Activated T-cell treated with anti-CD3 and anti-CD28 coated beads, Interleukin-2, amount 50 U/mL, for 1 hour (primary cell): ENCODE measurements at regions not wholly inside any gene's neighbourhood (a gene's known extent, or its start where the extent isn't known, plus 50 kb on each side); places are given as distances from the start of the nearest gene placed in this dataset.
A peak's percentile ranks its signal among the peaks of the same experiment; 100 is the strongest.

Source experiments
- DNase-seq: peaks from one replicate; pipeline ENCODE4 v3.0.0-alpha.2; 2020

DNA sequence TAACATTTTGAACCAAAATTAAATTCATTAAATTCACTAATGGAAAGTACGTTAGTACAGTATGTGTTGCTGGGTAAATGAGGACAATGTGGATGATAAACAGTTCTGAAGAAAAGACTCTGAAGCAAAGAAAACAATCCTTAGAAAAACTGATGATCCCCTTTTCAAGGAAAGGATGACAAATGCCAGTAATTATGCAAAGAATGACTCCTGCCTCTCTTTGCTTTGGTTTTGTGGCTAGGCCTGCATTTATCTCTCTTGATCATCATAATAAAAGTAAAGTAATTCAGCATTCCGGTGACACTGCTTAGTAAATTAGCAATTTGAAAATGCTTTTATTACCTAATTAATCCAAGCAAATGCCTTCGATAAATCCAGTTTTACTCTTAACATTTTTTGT lies 652.2 kb upstream of the DIPK2B start:
- no peak for DNase-seq

DNA sequence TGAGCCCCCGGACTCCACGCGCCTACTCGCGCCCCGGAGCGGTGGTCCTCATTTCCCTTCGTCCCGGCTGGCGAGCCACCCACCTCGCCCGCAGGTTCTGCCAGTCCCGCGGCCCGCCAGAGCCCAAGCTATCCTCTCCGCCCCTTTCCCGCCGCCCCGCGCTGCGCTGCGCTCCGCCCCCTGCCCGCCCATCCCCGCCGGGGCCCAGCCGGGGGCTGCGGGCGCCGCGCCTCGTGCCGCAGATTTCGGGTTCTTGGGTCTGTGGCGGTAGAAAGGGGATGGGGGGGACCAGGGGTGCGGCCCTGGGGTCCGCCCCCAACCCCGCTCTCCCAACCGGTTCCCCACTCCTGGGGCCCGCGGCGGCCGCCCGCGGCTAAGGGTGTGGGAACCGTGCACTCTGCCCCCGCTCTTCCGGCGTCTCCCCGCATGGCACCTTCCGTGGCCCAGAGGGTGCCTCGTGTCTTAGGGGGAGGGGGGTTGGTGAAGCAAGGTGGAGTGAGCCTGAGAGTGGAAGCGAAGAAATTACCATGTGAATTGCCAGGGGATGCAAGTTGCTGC lies 650.8 kb upstream of the DIPK2B start:
- peak; percentile 58 for DNase-seq

DNA sequence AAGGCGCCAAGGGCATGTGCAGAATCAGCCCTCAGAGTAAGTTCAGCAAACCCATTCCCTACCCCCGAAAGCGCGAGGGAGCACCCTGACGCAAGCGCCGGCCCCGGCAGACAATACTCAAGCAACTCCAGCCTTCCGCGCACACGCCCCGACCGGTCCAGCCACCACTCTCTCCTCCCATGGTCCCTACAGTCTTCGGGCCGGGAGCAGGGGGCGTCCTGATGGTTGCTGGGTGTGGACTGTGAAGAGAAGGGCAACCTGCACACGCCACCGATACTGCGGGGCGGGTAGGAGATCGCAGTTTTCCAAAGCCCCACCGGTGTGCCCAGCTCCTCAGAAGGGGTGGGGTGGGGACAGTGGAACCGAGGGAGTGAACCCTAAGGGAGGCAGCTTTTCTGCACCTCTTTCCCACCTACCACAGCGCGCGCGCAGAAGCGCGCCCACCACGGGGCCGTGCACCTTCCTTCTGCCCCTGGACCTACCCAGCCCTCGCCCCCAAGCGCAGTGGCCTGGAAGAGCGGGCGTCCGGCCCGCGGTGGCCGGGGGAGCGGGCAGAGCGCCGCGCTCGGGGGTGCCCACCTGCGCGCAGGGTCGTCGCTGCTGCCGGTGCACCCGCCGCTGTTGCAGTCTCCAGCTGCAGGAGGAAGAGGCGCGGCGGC lies 650.2 kb upstream of the DIPK2B start:
- peak; percentile 42 for DNase-seq

DNA sequence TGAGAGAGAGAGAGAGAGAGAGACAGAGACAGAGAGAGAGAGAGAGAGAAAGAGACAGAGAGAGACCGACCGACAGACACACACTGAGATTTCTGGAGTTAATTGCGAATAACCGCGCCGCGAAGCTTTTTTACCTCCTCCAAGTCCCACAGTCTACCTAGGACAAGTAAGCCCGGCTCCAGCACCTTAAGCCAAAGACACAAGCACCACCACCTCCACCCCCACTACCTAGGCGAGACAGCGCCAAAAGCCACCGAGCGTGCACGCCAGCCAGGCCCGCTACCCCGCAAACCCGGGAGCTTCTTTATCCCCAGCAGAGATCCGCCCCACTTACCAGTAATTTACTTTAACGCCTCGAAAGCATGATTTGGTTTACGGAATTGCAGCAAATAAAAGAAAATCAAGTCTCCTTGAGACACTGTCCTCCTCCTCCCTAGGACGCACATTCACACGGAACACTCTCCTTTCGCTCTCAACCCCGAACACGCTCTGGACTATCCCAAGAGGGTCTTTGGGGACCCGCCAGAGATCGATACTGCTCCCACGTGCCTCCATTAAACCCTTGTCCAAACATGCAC lies 649.6 kb upstream of the DIPK2B start:
- peak; percentile 34 for DNase-seq

DNA sequence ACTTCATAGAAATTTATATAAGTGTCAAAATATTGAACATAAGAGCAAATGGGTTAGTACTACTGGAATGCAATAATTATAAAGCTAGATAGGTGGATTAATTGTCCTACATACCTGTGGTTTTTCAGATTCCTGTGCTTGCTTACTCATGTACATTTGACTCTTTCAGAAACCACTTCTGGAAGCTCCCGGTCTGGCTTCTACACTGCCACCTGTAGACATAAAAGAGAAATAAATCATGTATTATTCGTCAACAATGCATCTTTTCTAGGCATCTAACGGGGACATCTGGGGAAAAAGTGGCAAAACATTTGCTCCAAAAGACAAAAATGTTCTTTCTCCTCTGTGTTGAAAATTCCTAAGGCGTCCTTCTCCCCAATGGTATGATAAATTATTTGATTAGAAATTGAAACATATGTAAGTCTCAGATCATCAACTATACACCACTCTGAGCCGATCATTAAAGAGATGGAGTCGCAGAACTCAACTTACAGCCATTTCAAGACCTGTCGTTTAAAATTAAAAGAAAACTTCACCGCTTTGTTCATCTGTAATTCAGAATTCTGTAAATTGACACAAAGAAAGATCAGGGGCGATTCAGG lies 648.7 kb upstream of the DIPK2B start:
- no peak for DNase-seq

DNA sequence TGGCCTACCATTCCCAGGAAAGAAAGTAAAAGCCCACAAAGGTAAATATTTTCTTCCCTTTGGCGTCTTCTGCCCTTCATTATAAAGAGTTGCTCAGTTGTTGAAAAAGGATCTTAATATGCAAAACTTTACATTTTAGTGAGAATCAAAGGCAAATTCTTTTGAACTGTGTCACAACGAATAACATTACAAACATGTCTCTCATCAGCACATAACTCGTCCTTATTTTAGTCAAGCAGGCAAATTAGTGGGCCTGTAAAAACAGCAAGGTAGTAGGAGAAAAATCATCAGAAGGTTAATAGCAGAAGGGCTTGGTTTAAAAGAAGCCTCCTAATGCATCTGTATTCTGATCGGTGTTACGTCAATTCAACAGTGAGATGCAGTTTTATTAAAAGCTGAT lies 647.3 kb upstream of the DIPK2B start:
- DNase-seq, result no peak

DNA sequence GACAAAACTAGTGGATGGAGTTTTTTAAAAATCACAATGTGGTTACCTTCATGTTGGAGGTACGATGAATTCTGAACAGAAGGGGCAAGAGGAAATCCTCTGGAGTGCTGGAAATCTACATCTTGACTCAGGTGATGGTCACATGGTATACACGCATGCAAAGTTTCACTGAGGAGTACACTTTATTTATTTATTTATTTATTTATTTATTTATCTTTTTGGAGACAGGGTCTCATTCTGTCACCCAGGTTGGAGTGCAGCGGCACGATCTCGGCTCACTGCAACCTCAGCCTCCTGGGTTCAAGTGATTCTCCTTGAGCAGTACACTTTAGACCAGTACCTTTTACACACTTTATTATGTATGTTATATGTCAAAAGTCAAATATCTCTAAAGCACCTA lies 645.7 kb upstream of the DIPK2B start:
- DNase-seq, result no peak

DNA sequence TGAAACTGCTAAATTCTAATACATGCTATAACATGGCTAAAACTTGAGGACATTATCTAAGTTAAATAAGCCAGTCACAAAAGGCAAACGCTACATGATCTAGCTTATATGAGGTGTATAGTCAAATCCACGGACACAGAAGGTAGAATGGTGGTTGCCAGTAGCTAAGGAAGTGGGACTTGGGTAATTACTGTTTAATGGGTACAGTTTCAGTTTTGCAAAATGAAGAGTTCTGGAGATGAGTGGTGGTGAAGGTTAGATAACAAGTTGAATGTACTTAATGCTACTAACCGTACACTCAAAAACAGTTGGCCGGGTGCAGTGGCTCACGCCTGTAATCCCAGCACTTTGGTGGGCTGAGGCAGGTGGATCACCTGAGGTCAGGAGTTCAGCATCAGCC lies 644.5 kb upstream of the DIPK2B start:
- no peak for DNase-seq

DNA sequence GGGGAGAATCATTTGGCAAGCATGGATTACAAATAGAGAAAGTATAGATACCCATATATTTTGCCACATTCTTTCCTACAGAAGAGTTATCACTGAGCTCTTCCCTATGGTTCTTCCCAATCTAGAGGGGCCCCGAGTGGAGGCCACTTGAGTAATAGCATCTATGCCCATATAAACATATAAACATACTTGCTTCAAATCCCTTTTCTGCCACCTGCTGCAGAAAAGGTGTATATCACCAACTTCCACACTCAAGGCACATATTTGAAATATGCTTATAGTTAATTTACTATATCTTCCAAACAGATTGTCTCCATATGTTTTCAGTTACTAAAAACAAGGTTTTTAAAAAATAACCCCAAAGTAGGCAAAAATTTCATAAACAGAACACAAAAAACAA lies 642.8 kb upstream of the DIPK2B start:
- no peak for DNase-seq

DNA sequence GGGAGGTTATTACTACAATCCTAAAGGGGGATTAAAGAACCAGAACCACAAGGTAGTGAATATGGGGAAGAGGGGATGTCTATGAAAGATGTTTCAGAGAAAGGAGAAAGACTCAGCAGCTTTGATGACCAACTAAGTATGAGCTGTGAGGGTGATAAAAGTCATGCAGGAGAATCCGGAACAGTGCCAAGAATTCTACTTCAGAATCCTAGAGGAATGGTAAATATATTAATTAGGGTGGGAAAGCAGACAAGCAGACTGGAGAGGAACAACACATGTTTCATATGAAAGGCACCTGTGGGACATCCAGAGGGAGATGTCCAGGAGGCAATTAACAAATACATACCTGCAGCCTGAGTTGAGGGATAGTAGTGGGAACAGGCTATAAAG lies 642.2 kb upstream of the DIPK2B start:
- no peak for DNase-seq

DNA sequence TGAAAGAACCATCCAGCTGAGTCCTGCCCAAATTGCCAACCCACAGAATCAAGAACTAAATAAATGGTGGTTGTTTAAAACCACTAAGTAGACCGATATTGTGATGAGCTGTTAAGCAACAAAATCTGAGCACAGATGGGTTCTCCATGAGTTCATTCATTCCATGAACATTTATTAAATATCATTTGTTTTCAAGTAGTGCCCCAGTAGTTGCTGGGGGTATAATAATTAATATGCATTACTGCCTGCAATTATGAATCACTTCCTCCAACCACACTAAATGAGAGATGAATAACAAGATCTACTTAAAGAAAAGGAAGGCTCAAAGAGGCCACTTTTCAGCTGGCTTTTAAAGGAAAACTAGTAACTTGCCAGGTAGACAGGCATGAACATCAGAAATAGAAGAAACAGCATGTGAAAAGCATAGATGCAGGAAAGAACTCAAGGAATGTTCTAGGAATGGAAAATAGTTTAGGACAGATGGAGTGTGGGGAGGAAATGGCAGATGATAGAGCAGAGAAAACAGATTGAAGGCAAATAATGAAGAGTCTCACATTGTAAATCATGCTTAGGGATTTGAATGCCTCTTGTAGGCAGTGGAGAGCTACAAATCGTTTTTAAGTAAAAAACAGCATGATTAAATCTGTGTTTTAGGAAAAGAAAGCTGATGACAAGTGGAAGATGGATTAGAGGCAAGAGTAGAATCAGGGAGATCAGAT lies 641.7 kb upstream of the DIPK2B start:
- no peak for DNase-seq

DNA sequence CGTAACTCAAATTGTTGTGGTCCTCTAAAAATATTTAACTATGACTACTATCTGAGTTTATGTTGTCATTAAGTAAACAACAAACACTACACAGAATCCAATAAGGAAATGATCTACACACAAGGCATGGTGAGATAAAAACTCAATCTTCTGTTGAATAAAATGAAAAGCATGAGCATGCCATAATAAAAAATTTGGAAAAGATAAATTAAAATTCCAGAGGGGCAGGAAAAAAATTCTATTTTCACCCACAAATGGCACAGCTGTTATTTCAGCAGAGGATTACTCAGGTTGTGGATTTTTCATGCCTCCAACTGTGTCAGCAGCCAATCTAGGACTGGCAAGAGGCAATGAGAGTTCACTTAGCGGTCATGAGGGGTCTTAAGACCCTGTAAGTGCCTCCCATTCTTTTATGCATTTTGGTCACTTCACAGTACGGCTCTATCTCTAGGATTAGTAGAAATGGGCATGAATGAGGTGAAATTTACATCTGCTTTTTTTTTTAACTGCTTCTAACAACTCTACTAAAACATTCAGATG lies 639.8 kb upstream of the DIPK2B start:
- DNase-seq, result no peak

DNA sequence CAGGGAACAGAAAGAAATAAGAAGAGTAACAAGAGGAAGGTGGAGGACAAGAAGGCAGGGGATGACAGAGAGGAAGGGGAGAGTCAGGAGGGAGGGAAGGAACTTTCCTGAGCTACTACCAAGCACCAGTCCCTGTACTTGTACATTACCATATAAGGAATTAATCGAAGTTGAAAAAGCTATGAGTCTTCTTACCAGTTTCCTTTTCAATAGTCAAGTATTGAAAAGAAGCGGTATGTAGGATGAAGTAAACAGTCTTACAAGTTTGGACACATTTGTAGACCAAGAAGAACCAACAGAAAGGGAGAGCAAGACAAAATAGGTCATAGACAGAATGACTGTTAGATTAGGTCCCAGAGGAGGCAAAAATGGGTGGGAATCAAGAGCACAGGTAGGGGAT lies 629.7 kb upstream of the DIPK2B start:
- no peak for DNase-seq

DNA sequence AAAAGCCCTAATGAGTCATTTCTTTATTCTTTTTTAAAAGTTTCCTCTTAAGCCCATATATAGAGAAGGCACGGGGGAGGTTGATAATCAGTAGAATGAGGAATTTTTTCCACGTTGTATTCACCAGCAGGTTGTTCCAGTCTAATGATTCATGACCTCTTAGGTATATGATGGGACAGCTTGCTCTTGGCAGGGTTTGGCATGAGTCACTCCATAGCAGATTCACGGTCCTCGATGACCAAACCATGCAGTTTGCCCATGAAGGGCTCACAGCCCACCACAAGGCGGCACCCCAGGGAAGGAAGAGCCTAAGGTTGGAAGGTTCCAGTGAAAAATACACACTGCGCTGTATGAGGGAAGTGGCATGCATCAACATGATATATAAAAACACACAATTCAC lies 623.8 kb upstream of the DIPK2B start:
- peak; percentile 30 for DNase-seq

DNA sequence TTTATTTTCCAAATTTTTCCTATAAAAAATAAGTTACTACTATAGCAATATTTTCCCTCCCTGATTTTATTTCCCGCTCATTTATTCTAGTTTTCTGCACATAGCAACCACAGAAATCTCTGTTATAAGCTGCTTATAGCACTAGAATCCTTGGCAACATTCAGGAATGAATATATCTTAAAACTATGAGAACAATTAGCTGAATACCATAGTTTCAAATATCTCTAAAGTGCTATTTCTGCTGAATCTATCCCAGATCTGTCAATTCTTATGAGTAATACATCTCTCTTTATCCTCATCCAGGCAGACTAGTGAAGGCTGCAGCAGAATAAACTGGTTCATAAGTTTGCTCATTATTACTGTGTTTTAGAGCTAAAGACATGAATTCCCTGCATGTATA lies 622.9 kb upstream of the DIPK2B start:
- no peak for DNase-seq

DNA sequence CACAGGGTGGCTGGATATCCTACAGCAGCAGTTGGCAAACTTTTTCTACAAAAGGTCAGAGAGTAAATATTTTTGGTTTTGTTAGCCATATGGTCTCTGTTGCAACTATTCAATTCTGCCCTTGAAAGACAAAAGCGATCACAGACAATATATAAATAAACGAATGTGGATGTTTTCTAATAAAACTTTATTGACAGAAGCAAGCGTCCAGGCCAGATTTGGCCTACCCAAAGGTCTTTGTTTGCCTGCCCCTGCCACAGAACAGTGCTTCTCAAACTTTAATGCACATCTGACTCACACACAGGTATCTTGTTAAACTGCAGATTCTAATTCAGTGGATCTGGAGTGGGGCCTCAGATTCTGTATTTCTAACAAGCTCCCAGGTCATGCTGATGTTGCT lies 621.4 kb upstream of the DIPK2B start:
- DNase-seq, result no peak

DNA sequence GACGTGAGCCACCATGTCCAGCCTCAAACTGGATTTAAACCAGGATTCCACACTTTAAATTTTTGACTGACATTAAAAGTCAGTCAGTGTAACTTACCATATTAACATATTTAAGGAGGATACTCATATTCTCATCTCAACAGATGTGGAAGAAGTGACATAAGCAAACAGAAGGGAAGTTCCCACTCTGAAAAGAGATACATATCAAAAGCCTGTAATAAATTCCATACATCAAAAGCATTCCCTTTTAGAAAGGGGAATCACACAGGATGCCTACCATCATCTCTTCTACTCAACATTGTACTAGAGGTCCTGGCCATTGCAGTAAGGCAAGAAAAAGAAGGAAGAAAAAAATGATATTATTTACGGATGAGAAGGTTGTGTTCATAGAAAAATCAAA lies 618.2 kb upstream of the DIPK2B start:
- DNase-seq, result no peak

DNA sequence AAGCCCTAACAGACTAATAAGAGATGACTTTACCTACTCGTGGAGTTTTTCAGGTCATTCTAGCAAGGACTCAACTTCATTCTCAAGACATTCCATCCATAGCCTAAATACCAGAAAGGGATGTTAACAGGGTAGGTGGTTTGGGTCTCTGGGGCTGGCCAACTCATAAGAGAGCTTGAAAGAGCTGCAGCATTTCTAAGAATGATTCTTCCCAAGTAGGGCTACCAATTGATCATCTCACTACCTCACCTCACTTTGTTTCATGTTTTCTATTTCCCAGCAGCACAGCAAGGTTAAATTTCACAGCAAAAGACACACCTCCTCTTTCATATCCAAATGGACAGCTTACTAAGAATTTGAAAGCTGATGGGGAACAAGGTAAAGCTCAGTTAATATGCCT lies 614.8 kb upstream of the DIPK2B start:
- no peak for DNase-seq

DNA sequence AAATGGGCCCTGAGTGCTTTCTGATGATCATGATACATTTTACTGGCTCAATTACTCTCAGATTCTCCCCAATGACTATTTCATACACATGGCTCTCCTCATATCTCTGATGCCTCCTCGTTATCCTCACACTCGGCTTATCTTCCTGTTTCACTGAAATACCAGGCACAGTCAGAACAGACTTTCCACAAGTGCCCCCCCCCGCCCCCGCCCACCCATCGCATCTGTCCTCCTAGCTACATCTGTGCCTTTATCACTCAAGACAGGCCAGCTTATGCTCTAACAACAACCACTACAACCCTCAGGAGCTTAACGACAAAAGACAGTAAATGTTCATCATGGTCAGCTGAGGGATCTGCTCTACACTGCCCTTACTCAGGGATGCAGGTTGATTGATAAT lies 610.6 kb upstream of the DIPK2B start:
- no peak for DNase-seq

DNA sequence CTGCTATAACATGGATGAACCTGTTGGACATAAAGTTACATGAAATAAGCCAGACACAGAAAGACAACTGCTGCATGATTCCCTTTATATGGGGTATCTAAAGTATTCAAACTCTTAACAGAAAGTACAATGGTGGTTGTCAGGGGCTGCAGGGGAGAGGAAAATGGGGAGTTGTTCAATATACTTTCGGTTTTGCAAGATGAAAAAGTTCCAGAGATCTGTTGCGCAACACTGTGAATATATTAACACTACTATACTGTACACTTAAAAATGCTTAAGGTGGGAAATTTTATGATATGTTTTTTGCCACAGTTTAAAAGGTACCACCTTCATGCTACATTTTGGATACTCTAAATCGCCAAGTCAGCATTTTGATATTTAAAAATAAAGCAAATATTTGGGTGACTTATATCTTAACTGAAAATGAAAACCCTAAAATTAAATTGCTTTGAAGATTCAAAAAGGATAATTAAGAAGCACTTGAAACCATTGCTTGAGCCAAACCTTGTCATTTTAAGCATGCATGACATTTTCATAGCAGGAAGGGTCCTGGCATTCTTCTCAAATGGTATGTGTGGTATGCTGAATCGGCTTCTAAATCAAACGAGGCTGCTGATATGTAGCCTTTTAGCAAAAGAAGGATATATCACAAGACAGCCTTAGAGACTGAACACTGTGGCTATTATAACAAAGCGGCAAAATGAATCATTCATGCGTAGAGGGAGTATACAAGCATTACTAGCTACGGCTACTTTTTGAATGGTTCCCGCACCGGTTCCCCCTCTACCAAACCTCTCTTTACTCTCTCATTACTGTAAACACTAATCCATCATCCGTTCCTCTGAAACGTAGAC lies 607.1 kb upstream of the DIPK2B start:
- no peak for DNase-seq

DNA sequence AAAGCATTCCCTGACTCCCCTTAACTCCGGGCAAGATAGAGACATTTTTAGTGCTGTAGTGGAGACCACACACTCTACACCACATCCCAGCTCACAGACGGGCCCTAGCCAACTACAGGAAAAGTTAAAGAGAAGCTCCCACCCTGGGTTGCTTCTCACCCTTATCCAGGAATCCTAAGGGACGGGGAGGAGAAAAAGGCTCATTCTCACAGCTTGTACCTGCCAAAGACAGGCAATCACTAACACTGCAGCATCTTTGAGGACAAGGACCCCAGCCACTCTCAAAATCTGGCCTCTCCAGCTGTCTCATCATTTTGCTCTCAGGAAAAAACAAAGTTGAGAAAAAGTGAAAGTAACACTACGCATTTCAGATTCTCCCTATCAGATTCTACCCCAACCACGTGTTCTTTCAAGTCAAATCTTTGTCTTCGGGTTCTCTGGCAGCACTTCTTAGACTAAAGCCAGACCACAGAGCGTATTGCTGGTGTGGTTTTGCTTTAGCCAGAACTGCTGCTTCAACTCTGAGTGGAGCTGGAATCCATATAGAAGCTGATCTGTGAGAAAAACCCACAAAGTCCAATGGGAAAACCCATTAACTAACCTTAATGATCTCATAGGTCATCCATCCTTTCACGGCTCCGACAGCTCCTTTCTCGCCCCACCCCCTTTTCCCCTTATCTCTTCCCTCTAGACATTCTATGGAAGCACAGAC lies 605.9 kb upstream of the DIPK2B start:
- DNase-seq, result peak; percentile 36

DNA sequence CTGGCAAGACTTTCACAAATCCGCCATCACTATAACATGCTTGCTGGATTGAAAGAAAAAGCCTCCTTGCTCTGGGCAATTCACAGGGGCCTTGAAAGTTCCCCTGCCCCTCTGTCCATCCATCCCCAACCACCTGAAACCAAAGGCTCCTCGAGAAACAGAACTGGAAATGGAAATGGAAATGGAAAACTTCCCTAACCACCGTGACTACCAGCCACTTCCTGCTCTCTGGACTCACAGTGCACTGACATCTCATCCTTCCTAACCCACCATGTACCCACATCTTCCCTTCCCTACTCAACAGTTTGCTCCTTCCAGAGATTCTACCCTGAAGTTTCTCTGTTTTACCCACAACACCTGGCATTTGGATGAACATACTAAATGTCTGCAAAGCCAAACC lies 603.6 kb upstream of the DIPK2B start:
- DNase-seq, result no peak
